ENCODE measurements at regions not wholly inside any gene's neighbourhood (a gene's known extent, or its start where the extent isn't known, plus 50 kb on each side); places are given as distances from the start of the nearest gene placed in this dataset.

- TF ChIP-seq, protein P1, sequence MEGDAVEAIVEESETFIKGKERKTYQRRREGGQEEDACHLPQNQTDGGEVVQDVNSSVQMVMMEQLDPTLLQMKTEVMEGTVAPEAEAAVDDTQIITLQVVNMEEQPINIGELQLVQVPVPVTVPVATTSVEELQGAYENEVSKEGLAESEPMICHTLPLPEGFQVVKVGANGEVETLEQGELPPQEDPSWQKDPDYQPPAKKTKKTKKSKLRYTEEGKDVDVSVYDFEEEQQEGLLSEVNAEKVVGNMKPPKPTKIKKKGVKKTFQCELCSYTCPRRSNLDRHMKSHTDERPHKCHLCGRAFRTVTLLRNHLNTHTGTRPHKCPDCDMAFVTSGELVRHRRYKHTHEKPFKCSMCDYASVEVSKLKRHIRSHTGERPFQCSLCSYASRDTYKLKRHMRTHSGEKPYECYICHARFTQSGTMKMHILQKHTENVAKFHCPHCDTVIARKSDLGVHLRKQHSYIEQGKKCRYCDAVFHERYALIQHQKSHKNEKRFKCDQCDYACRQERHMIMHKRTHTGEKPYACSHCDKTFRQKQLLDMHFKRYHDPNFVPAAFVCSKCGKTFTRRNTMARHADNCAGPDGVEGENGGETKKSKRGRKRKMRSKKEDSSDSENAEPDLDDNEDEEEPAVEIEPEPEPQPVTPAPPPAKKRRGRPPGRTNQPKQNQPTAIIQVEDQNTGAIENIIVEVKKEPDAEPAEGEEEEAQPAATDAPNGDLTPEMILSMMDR (IDR thresholded peaks at IDR 0.05), result no peak
- TF ChIP-seq POLR2A (IDR thresholded peaks at IDR 0.05), result no peak
These were observed 147.1 kb upstream of the MYCN start for GRCh38 chr2:15793078-15793913.
